Astrocyte of the cerebellum (primary cell): ENCODE measurements at regions not wholly inside any gene's neighbourhood (a gene's known extent, or its start where the extent isn't known, plus 50 kb on each side); places are given as distances from the start of the nearest gene placed in this dataset.
A peak's percentile ranks its signal among the peaks of the same experiment; 100 is the strongest.

Experiments
- DNase-seq: peaks from one replicate; pipeline ENCODE4 v3.0.0-alpha.2; 2011; ENCODE audit warnings: low read depth
- H3K4me3 ChIP-seq: 2 replicates; pipeline ENCODE4 v1.5.1; 2011; ENCODE audit warnings: mild to moderate bottlenecking, low read depth, low read length, moderate library complexity
- CTCF ChIP-seq: IDR thresholded peaks from 2 replicates; pipeline ENCODE4 v1.5.1; 2012; ENCODE audit warnings: low read length, low read depth, moderate library complexity, mild to moderate bottlenecking; ENCODE audit errors: missing control alignments
- in situ Hi-C: cut with HindIII; loops from 2 replicates; pipeline ENCODE4 v1.10.0; 2017; ENCODE audit warnings: low sequenced_read_pairs

GRCh38 chrX:40154853-40155588 lies 57.3 kb upstream of the BCOR start:
- in situ Hi-C loops = no loop called here
- no peak for TF ChIP-seq CTCF
- DNase-seq = no peak
- H3K4me3 ChIP-seq = peak overlapping the region; percentile 31

GRCh38 chrX:40154250-40154852 lies 56.6 kb upstream of the BCOR start:
- no peak for TF ChIP-seq CTCF
- in situ Hi-C loops = no loop called here
- no peak for DNase-seq
- H3K4me3 ChIP-seq = peak overlapping the region; percentile 31

DNA sequence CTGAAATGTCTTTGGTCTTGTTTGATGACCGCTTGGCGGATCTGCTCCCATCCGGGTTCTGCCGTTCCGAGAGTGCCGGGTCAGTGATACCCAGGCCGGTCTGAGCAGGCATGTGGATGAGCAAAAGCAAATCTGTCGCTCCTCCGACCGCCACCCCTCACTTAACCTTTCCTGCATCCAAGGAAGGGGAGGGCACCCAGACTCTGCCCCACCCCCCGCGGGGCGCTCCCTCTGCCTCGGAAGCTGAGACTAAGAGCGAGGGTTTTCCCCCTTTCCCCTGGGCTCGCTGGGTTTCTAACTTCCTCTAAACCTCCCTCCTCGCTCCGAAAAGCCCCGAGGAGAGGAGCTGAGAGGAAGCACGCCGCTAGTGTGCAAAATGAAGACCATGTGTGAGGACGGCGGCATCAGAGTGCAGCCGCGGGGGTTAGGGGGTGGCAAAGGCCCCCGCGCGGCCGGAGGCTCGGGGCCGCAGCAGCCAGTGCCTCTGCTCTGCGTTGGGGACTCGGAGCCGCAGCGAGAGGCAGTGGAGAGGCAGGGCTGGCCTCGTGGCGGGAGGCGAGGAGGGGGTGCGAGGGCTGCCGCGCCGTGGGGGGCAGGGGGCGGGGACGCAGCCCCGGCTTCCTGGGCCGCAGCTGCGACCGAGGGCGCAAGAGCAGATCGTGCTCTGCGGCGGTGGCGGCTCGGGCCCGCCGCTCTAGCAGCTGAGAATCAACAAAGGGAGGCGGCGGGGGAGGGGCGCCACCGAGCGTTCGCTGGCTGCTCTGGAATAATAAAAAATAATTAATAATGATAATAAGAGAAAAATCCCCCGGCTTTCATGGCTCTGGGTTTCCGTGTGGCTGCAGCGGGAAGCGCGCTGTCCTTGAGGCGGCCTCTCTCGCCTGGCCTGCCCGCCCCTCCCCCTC lies 55.8 kb upstream of the BCOR start:
- DNase-seq = no peak
- in situ Hi-C loops = no loop called here
- H3K4me3 ChIP-seq = peak overlapping the region; percentile 23
- TF ChIP-seq CTCF = no peak

DNA sequence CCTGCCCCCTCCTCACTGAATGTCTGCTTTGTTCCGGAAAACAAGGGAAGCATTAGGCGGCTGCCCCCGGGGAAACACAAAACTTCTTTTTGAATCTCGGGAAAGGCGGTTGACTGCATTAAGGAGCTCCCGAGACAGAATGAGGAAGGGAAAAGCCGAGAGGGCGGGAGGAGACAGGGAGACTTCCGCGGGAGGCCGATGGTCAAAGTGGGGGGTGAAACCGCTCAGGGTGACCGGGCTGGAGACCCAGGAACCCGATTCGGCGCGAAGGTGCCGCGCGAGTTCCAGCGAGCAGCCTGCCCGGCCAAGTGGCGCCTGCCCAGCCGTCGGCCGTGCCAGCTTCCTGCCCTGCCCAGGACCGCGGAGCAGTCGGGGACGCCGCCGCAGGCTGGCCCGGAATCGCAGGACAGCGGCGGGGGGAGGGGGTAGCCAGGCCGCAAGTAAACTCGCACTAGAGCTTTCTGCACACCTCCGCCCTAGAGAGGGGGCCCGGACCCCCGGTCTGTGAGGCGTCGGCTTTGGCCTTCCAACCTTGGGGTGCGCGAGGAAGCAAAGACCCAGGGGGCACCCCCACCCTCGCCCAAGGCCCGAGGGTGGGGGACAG lies 55.1 kb upstream of the BCOR start:
- in situ Hi-C loops = no loop called here
- no peak for DNase-seq
- no peak for TF ChIP-seq CTCF
- peak overlapping the region; percentile 5 for H3K4me3 ChIP-seq

- no peak overlapping the region for H3K4me3 ChIP-seq
Measured at GRCh38 chrX:40152173-40152711, 54.5 kb upstream of the BCOR start.

More at GRCh38 chrX:40152173-40152711, 54.5 kb upstream of the BCOR start:
- TF ChIP-seq CTCF = no peak
- no peak for DNase-seq
- in situ Hi-C loops = no loop called here
